ENCODE measurements at regions not wholly inside any gene's neighbourhood (a gene's known extent, or its start where the extent isn't known, plus 50 kb on each side); places are given as distances from the start of the nearest gene placed in this dataset.

GRCh38 chr3:72036899-72037298 lies 252.0 kb upstream of the PROK2 start:
- Mint-ChIP-seq H3K4me1 (peaks cover 7% of the 10 kb centered on the region), H3K36me3 (ENCODE audit: low read depth) (peaks cover 5% of the 10 kb centered on the region), H3K27me3 (ENCODE audit: insufficient read depth) (peaks cover 8% of the 10 kb centered on the region), H3K4me3 (no peak overlapping the region), H3K27ac (no peak overlapping the region), H3K9me3 (peaks cover 6% of the 10 kb centered on the region)
- no peak overlapping the region for H3K27ac ChIP-seq (ENCODE audit: low read depth, low read length)
- H3K27me3 ChIP-seq (ENCODE audit: control insufficient read depth, insufficient read depth, low read length, poor library complexity, severe bottlenecking): no peaks in the 10 kb centered on the region
- no peak for TF ChIP-seq CTCF (conservative IDR thresholded peaks at IDR 0.05)
- no peaks in the 10 kb centered on the region for H3K36me3 ChIP-seq (ENCODE audit: control insufficient read depth, insufficient read depth, low read length)
- DNase-seq: no peak
- no peak overlapping the region for H3K4me3 ChIP-seq (ENCODE audit: low read length)
- WGBS, 2 experiments (ENCODE audit: insufficient coverage in 1 of 2, insufficient read length in 1 of 2): 89 to 100% methylated on average over 1 of the region's 1 CpG
- no peak overlapping the region for H3K9ac ChIP-seq (ENCODE audit: extremely low read depth, low read length, poor library complexity, severe bottlenecking)
- no peaks in the 10 kb centered on the region for H3K9me3 ChIP-seq (ENCODE audit: control insufficient read depth, low read length)
- H3K4me1 ChIP-seq (ENCODE audit: control insufficient read depth, insufficient read depth, low read length): peaks cover 3% of the 10 kb centered on the region

GRCh38 chr3:72035606-72036005 lies 250.7 kb upstream of the PROK2 start:
- H3K4me3 ChIP-seq (ENCODE audit: low read length): no peak overlapping the region
- Mint-ChIP-seq H3K9me3 (peaks cover 8% of the 10 kb centered on the region), H3K4me1 (peaks cover 7% of the 10 kb centered on the region), H3K27ac (no peak overlapping the region), H3K27me3 (ENCODE audit: insufficient read depth) (peaks cover 5% of the 10 kb centered on the region), H3K36me3 (ENCODE audit: low read depth) (peaks cover 5% of the 10 kb centered on the region), H3K4me3 (no peak overlapping the region)
- no peaks in the 10 kb centered on the region for H3K36me3 ChIP-seq (ENCODE audit: control insufficient read depth, insufficient read depth, low read length)
- no peak for DNase-seq
- H3K9ac ChIP-seq (ENCODE audit: extremely low read depth, low read length, poor library complexity, severe bottlenecking): no peak overlapping the region
- no peaks in the 10 kb centered on the region for H3K27me3 ChIP-seq (ENCODE audit: control insufficient read depth, insufficient read depth, low read length, poor library complexity, severe bottlenecking)
- H3K27ac ChIP-seq (ENCODE audit: low read depth, low read length): no peak overlapping the region
- no peak for TF ChIP-seq CTCF (conservative IDR thresholded peaks at IDR 0.05)
- no peaks in the 10 kb centered on the region for H3K4me1 ChIP-seq (ENCODE audit: control insufficient read depth, insufficient read depth, low read length)
- WGBS, 2 experiments (ENCODE audit: insufficient coverage in 1 of 2, insufficient read length in 1 of 2): 93 to 96% methylated on average over 3 of the region's 3 CpGs
- H3K9me3 ChIP-seq (ENCODE audit: control insufficient read depth, low read length): peaks cover 4% of the 10 kb centered on the region

- no peak overlapping the region for H3K4me3 Mint-ChIP-seq
- no CpG with 5 or more reads among the region's 1 CpG for WGBS, 2 experiments (ENCODE audit: insufficient coverage in 1 of 2, insufficient read length in 1 of 2)
- peaks cover 5% of the 10 kb centered on the region for H3K36me3 Mint-ChIP-seq (ENCODE audit: low read depth)
- Histone ChIP-seq H3K36me3 (ENCODE audit: control insufficient read depth, insufficient read depth, low read length) (no peaks in the 10 kb centered on the region), H3K4me3 (ENCODE audit: low read length) (no peak overlapping the region), H3K27me3 (ENCODE audit: control insufficient read depth, insufficient read depth, low read length, poor library complexity, severe bottlenecking) (no peaks in the 10 kb centered on the region), H3K9me3 (ENCODE audit: control insufficient read depth, low read length) (peaks cover 6% of the 10 kb centered on the region), H3K27ac (ENCODE audit: low read depth, low read length) (no peak overlapping the region), H3K4me1 (ENCODE audit: control insufficient read depth, insufficient read depth, low read length) (no peaks in the 10 kb centered on the region), H3K9ac (ENCODE audit: extremely low read depth, low read length, poor library complexity, severe bottlenecking) (no peak overlapping the region)
- peaks cover 8% of the 10 kb centered on the region for H3K4me1 Mint-ChIP-seq
- peaks cover 8% of the 10 kb centered on the region for H3K9me3 Mint-ChIP-seq
- H3K27ac Mint-ChIP-seq: no peak overlapping the region
- no peak for TF ChIP-seq CTCF (conservative IDR thresholded peaks at IDR 0.05)
- peaks cover 5% of the 10 kb centered on the region for H3K27me3 Mint-ChIP-seq (ENCODE audit: insufficient read depth)
- no peak for DNase-seq
Observed at GRCh38 chr3:72034986-72035385, 250.0 kb upstream of the PROK2 start.
